ENCODE measurements at regions not wholly inside any gene's neighbourhood (a gene's known extent, or its start where the extent isn't known, plus 50 kb on each side); places are given as distances from the start of the nearest gene placed in this dataset.

DNA sequence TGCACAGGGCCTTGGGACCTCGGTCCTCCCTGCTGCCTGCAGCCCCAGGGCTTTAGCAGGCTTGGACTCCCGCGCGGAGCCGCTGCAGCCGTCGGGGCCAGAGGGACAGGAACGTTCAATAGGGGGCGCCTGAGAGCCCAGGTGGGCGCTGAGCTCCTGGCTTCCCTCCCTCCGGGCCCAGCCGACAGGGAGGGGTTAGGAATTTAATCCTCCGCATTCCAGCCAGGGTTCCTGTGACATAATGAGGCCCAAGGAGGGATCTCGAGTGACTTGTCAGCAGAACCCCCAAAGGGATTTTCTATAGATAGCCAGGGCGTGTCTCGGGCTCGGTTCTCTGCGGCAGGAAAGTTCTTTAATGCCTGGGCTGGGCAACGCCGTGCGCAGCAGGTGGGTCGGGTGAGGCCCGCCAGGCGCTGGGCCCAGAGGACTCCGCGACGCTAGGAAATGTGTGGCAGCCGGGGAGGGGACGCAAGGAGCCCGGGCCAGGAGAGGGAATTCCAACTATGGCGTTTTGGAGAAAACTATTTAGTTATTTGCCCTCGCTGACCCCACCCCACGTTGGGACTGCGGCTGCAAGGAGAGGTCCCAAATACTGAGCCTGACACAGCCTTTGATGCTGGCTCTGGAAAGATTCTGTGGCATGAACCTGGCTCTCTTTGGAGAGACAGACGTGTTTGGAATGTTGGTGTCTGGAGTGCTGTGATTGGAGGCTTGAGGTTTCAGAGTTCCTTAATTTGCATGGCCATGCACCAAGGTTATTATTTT, 285.2 kb upstream of the GATB start (continued):
- TF ChIP-seq, protein P1, sequence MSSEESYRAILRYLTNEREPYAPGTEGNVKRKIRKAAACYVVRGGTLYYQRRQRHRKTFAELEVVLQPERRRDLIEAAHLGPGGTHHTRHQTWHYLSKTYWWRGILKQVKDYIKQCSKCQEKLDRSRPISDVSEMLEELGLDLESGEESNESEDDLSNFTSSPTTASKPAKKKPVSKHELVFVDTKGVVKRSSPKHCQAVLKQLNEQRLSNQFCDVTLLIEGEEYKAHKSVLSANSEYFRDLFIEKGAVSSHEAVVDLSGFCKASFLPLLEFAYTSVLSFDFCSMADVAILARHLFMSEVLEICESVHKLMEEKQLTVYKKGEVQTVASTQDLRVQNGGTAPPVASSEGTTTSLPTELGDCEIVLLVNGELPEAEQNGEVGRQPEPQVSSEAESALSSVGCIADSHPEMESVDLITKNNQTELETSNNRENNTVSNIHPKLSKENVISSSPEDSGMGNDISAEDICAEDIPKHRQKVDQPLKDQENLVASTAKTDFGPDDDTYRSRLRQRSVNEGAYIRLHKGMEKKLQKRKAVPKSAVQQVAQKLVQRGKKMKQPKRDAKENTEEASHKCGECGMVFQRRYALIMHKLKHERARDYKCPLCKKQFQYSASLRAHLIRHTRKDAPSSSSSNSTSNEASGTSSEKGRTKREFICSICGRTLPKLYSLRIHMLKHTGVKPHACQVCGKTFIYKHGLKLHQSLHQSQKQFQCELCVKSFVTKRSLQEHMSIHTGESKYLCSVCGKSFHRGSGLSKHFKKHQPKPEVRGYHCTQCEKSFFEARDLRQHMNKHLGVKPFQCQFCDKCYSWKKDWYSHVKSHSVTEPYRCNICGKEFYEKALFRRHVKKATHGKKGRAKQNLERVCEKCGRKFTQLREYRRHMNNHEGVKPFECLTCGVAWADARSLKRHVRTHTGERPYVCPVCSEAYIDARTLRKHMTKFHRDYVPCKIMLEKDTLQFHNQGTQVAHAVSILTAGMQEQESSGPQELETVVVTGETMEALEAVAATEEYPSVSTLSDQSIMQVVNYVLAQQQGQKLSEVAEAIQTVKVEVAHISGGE (CRISPR knock-in tag; IDR thresholded peaks at IDR 0.05), result no peak
- no peak for TF ChIP-seq NR2C1 (IDR thresholded peaks at IDR 0.05)

DNA sequence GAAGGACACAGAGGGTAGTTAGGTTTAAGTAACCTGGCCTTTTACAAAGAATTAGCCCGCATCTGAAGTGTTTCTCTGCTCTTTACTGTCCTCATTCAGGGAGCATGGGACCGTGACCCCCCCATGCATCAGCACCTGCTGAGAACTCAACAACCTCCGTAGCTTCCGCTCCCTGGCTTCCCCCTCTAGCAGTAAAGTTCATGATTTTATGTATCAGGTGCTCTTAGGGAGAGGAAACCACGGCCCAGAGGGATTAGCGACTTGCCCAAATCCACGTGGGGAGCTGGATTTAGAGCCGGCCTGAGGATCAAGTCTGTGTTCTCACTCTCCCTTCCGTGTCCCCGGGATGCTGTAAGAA, 284.6 kb upstream of the GATB start:
- Histone ChIP-seq H3K9me3 (replicated peaks; ENCODE audit: control insufficient read depth, insufficient read depth, low read length) (no peaks in the 10 kb centered on the region), H3K27ac (ENCODE audit: control insufficient read depth, insufficient read depth) (no peak overlapping the region), H3K4me3 (no peak overlapping the region), H4K20me1 (ENCODE audit: control insufficient read depth, insufficient read depth) (no peaks in the 10 kb centered on the region), H3K79me2 (ENCODE audit: control insufficient read depth, insufficient read depth, low read length) (no peaks in the 10 kb centered on the region), H2AFZ (ENCODE audit: control insufficient read depth, low read depth, low read length) (peak overlapping the region; percentile 59), H3K4me2 (ENCODE audit: control insufficient read depth, insufficient read depth) (peak overlapping the region; percentile 37), H3K36me3 (ENCODE audit: control insufficient read depth in 2 of 2, insufficient read depth in 2 of 2, low read length in 1 of 2) (no peaks in the 10 kb centered on the region), H3K27me3 (replicated peaks in 1 of 2; ENCODE audit: control insufficient read depth in 2 of 2, insufficient read depth in 2 of 2, low read length in 1 of 2) (no peaks in the 10 kb centered on the region), H3K9ac (ENCODE audit: control insufficient read depth, insufficient read depth, low read length) (no peak overlapping the region), H3K4me1 (ENCODE audit: control insufficient read depth, insufficient read depth, low read length) (no peaks in the 10 kb centered on the region)
- WGBS (ENCODE audit: insufficient coverage, insufficient replicate concordance, low lambda C conversion rate, missing lambda C conversion rate), result 18% methylated on average over 10 of the region's 10 CpGs
- no peak for FAIRE-seq
- ChIA-PET RAD21 (ENCODE audit: unreplicated experiment) (no interaction called here), POLR2A (no interaction called here), SMC1A (ENCODE audit: uncharacterized antibody, unreplicated experiment) (interaction anchor here (1.0 kb wide), 1 partner anchor 28 kb away, joined by 4 read pairs; no protein-coding TSS in a partner anchor), CTCF (interaction anchor here (0.7 to 1.9 kb wide), 6 partner anchors 12 to 320 kb away, joined by 3 to 8 read pairs (median 3); no protein-coding TSS in a partner anchor)
- BruUV-seq (replicated peaks), result no TSS peak
- no peak for DNase-seq (ENCODE audit: low read depth, low spot score)
- intact Hi-C loops (cut with micrococcal nuclease; ENCODE audit: unreplicated experiment) (loop anchor here (5.0 kb wide), 1 partner anchor 302 kb away; no protein-coding TSS in a partner anchor), in situ Hi-C loops (cut with MboI) (no loop called here)
- ATAC-seq, result peak; percentile 64
- TF ChIP-seq, protein P2, sequence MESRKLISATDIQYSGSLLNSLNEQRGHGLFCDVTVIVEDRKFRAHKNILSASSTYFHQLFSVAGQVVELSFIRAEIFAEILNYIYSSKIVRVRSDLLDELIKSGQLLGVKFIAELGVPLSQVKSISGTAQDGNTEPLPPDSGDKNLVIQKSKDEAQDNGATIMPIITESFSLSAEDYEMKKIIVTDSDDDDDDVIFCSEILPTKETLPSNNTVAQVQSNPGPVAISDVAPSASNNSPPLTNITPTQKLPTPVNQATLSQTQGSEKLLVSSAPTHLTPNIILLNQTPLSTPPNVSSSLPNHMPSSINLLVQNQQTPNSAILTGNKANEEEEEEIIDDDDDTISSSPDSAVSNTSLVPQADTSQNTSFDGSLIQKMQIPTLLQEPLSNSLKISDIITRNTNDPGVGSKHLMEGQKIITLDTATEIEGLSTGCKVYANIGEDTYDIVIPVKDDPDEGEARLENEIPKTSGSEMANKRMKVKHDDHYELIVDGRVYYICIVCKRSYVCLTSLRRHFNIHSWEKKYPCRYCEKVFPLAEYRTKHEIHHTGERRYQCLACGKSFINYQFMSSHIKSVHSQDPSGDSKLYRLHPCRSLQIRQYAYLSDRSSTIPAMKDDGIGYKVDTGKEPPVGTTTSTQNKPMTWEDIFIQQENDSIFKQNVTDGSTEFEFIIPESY (IDR thresholded peaks at IDR 0.05), result no peak
- TF ChIP-seq SUZ12 (IDR thresholded peaks at IDR 0.05; ENCODE audit: unreplicated experiment) (peak; percentile 46), PAX5 (IDR thresholded peaks at IDR 0.05; ENCODE audit: borderline replicate concordance, low read depth, low read length) (peak; percentile 81)

Measured in GM12878 (cell line).